OCI-M2 (cell line): ENCODE measurements at regions not wholly inside any gene's neighbourhood (a gene's known extent, or its start where the extent isn't known, plus 50 kb on each side); places are given as distances from the start of the nearest gene placed in this dataset.

Source experiments
- DNase-seq: peaks from one replicate; lab custom pipeline; 2025; ENCODE audit not compliant: unreplicated experiment; lab: John Stamatoyannopoulos, UW

GRCh38 chr3:135849827-135850226 is 115.7 kb upstream of the PPP2R3A start:
- no peak for DNase-seq

GRCh38 chr3:135851201-135852081 is 114.1 kb upstream of the PPP2R3A start:
- DNase-seq, result no peak

GRCh38 chr3:135853981-135854380 is 111.5 kb upstream of the PPP2R3A start:
- DNase-seq, result no peak

GRCh38 chr3:135860761-135861160 is 104.8 kb upstream of the PPP2R3A start:
- no peak for DNase-seq

- DNase-seq, result no peak
These were observed 103.2 kb upstream of the PPP2R3A start for GRCh38 chr3:135862361-135862760.

GRCh38 chr3:135864060-135864459 is 101.5 kb upstream of the PPP2R3A start:
- DNase-seq, result no peak

GRCh38 chr3:135865085-135865484 is 100.4 kb upstream of the PPP2R3A start:
- DNase-seq, result no peak

- no peak for DNase-seq
These were observed 100.0 kb upstream of the PPP2R3A start for GRCh38 chr3:135865553-135865952.

GRCh38 chr3:135867911-135868310 is 97.6 kb upstream of the PPP2R3A start:
- no peak for DNase-seq

GRCh38 chr3:135868801-135869200 is 96.7 kb upstream of the PPP2R3A start:
- no peak for DNase-seq

- DNase-seq, result no peak
These were observed 96.0 kb upstream of the PPP2R3A start for GRCh38 chr3:135869439-135870105.

GRCh38 chr3:135871311-135871710 is 94.2 kb upstream of the PPP2R3A start:
- no peak for DNase-seq

GRCh38 chr3:135874035-135874434 is 91.5 kb upstream of the PPP2R3A start:
- DNase-seq, result no peak

- no peak for DNase-seq
These were observed 87.0 kb upstream of the PPP2R3A start for GRCh38 chr3:135878501-135878900.

- DNase-seq, result no peak
These were observed 79.6 kb upstream of the PPP2R3A start for GRCh38 chr3:135885885-135886284.

- DNase-seq, result no peak
These were observed 78.3 kb upstream of the PPP2R3A start for GRCh38 chr3:135887220-135887619.

- no peak for DNase-seq
These were observed 76.1 kb upstream of the PPP2R3A start for GRCh38 chr3:135889443-135889842.

GRCh38 chr3:135891121-135891520 is 74.4 kb upstream of the PPP2R3A start:
- DNase-seq, result no peak

GRCh38 chr3:135895106-135895733 is 70.3 kb upstream of the PPP2R3A start:
- DNase-seq, result peak; percentile 5

- no peak for DNase-seq
These were observed 69.8 kb upstream of the PPP2R3A start for GRCh38 chr3:135895734-135896121.

GRCh38 chr3:135896613-135897012 is 68.9 kb upstream of the PPP2R3A start:
- no peak for DNase-seq

GRCh38 chr3:135897715-135898114 is 67.8 kb upstream of the PPP2R3A start:
- no peak for DNase-seq
